ENCODE measurements at regions not wholly inside any gene's neighbourhood (a gene's known extent, or its start where the extent isn't known, plus 50 kb on each side); places are given as distances from the start of the nearest gene placed in this dataset.
"Not testable (repeated sequence)": the region's sequence is repeated elsewhere in the genome, so short reads cannot be mapped to it uniquely, and the experiment has no call there.

DNA sequence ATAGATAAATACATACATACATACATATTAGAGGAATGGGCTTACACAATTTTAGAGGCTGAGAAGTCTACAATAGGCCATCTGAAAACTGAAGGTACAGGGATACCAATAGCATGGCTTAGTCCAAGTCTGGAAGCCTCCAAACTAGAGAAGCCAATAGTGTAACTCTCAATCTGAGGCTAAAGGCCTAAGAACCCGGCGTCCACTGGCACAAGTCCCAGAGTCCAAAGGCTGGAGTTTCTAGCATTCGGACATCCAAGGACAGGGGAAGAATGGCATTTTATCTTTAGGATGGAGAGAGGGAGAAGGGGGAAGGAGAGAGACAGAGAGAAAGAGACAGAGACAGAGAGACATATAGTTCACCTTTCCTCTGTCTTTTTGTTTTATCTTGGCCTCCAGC lies 63.7 kb upstream of the SYT4 start:
- no peak for DNase-seq

DNA sequence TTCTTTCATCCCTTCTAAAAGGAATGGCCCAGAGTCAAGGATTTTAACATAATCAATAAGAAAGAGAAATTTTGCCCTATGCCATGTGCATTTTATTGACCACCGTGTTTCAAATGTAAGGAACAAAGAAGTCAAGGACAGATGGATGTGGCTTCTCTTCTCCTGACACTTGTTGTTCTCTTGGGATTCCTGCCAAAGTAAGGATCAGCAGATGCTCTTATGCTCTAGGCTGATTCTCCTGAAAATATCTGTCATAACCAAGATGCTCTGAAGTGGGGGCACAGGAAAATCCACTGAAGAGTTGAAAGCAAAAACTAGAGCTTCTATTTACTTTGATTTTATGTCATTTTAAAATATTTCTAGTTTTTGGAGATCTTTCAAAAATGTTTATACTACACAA lies 72.9 kb upstream of the SYT4 start:
- DNase-seq = no peak

DNA sequence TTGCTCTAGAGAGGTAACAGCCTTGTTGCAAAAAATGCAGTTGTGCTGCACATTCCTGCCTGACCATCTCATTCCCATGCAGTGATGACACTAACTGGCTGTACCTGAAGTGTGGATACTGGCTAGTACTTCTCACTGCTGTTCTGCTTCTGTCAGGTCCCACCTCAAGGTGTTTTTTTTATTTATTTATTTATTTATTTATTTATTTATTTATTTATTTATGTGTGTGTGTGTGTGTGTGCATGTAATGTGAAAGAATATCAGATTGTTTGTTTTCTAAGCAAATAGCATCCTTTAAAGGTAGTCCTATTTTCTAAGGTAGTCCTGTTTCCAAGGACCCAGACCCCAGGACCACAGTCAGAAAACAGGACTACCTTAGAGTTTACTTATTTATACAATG lies 87.2 kb upstream of the SYT4 start:
- DNase-seq = no peak

DNA sequence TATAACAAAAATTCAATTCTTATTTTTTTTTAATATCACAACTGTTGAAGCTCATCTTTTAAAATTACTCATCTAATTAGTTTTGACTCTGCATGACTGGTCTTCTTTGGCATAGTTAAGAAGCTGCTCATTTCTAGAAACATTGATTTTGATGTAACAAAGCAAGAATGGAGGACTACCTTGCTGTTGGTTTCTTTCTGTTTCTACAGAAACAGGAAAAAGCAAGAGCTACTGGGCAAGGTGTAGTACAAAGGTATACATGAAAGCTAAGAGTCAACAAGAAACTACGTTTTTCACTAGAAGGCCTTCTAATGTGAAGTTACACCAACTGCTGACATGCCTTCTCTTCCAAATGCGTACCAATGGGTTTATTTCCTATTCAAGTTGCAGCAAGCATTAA lies 90.6 kb upstream of the SYT4 start:
- DNase-seq = no peak

DNA sequence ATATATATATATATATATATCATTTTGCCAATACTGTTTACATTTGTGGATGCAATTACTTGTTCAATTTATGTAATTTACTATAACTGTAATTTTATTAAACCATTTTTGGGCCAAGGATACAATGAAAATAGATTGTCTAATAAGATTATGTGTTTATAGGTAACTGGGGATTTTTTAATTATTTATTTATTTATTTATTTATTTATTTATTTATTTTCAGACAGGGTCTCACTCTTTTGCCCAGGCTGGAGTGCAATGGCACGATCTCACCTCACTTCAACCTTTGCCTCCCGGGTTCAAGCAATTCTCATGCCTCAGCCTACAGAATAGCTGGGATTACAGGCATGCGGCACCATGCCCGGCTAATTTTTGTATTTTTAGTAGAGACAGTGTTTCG lies 92.0 kb upstream of the SYT4 start:
- DNase-seq = not testable (repeated sequence)

DNA sequence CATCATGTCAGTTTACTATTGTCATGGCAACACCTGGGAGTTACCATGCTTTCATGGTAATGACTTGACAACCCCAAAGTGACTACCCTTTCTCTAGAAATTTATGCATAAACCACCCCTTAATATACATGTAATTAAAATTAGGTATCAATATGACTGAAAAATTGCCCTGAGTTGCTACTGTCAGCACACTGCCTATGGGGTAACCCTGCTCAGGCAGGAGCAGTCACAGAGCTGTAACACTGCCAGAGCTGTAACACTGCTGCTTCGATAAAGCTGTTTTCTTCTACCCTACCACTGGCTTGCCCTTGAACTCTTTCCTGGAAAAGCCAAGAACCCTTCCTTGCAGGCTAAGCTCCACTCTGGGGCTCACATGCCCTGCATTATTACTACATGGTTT lies 95.5 kb upstream of the SYT4 start:
- DNase-seq = no peak

DNA sequence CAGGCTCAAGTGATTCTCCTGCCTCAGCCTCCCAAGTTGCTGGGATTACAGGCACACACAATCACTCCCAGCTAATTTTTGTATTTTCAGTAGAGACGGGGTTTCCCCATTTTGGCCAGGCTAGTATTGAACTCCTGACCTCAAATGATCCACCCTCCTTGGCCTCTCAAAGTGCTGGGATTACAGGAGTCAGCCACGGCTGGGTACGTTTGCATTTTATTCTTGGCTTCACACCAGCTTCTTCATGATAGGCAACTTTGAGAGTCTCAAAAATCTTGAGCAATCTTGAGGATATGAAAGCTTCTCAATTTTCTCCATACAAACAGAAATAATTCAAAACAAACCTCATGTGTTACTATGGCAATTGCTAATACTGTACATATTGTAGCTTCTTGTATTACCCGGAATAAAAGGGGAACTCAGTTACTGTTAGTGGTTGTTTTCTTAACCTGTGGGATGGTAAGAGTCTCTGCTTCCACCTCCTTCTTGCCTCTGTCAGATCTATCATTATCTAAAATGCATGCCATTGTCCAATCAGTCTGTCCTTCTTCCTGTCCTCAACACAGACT lies 102.9 kb upstream of the SYT4 start:
- DNase-seq = no peak

DNA sequence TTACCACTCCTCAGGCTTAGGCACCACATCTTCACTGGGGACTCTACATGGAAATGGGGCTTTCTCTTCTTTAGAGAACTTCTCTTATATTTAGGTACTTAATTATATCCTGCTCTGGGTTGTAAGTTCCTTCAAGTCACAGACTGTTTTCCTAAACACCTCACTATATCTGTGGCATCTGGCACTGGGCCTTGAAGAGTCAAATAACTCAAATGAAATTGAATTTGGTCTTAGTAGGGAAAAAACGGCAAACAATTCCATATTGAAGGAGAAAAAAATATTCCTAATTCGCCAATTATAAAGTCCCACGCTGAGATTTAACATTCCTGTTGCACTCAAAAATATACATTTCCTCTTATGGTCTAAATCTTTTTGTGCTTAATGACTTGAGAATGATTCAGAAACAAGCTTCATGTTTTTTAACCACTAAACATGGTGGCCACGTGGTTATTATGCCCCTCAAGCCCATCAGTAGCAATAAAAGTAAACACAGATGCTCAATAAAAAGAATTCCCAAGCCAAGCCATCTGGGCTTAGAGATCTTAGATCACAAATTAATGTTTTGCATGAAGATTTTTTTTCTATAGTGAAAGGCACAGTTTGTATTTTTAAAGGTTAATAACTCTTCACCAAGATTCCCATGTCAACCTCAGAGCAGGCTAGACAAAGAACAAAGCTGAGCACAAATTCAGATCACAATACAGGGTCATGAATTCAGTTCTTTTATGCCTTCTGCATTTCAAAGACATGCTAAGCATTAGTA lies 105.5 kb upstream of the SYT4 start:
- DNase-seq = no peak

DNA sequence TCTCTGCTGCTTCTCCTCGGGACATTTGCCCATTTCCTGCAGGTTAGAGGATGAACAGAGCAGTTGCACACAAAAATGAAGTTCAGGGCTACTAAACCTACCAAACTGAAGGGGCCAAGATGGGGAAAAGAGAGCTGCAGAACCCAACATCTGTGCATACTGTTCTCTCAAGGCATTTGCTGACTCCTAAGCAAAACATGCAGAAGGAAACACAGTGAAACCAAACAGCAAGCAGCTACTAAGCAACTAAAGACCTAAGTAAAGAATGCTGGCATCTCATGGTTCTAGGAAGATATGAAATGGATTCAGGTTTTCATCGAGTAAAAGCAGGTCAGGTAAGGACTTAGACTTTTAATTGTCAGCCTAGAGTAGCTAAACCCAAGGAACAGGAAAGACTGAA lies 111.9 kb upstream of the SYT4 start:
- no peak for DNase-seq

DNA sequence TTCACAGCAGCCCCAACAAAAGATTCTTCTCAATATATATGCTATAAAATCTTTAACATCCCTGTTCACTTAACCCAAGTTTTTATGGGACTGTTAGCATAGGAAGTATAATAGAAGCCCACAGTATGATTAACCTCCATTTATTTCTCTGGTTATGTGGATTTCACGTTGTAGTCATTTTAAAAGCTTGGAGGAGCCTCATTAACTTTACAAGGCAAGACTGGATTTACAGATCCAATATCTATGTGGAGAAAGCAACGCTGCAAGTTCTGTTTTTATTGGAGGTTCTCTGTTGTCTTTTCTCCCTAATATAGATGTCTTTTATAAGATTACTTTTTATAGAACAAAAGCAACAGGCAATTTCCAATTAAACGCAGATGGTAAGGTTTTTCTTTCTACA lies 114.9 kb upstream of the SYT4 start:
- no peak for DNase-seq

DNA sequence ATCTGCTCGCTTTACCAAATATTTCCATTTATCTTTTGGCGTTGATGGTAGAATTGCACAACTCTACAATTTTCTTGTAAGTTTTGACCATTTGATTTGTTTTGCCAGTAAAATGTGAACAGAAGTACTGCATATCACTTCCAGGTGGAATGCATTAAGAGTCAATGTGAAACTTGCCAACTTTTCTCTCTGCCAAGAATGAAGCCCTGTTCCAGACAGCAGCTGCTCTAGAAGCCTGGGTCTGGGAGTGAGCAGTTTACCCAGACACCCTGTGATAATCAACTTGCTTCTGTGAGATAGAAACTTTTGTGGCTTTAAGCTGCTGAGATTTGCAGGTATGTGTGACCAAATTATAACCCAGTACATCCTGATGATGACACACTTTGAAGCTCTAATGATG lies 115.9 kb upstream of the SYT4 start:
- DNase-seq = no peak

DNA sequence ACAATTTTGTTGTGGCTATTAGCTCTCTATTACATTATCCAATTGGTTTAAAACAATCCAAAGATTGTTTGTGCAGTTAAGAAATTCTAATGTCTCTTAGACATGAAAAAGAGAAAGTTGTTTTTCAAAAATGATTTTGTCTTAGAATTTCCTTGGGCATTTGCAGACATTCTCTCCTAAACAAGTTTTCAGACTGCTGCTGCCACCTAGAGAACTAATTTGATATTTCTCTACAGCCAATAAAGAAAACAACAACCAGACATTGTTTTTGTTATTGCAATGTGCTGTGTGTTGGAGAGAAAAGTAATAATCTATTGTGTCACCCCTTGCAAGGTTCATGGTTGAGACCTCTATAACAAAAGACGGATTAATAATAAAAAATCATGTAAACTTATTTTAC lies 119.0 kb upstream of the SYT4 start:
- DNase-seq = no peak

DNA sequence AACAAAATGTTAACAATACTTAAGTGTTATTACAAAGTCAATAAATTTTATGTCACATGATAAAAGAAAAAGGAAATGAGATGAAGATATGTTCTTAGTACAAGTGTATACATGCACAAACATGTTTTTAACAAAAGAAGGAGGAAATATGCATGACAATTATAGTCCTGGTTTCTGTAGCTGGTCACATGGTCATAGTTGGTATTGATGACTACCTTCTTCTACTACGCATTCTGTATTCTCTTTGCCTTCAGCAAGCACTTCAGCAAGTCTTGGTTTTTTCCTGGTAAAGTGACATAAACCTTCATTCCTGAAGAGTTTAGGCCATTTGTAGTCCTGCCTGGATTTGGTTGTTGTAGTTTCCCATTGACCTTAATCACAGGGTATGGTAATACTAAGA lies 121.3 kb upstream of the SYT4 start:
- DNase-seq = no peak

DNA sequence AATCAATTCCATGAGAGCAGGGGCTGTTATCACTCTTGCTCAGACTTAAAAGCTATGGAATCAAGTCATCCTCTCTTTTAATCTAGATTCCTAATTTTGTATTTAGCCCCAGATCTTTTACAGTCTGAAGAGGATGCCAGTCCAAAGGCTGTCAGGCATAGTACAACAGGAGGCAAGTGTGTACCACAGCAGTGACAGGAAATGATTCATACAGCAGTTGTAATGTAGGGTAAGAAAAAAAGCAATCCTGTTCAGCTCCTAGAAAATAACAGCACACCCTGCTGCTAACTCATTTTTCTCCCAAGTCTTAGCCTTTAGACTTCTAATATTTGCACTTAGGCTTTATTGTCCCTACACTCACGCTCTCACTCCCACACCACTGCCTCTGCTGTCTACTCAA lies 127.8 kb upstream of the SYT4 start:
- no peak for DNase-seq

DNA sequence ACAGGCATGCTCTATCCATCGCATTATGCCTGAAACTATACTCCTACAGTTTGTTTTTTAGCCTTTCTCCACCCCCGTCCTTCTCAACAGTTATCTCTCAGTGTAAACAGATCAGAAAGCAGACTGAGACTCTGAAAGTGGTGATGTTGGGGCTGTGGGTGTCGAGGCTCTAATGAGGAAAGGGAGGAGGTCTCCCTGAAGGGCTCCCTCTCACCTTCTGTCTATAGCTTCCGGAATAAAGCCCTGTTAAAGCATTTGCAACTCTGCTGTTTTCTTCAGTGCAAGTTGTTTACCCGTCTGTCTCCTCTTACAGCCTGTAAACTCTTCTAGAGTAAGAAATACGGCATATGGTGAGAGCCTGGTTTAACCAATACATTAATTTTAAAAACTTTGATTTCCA lies 136.7 kb upstream of the SYT4 start:
- DNase-seq = no peak

DNA sequence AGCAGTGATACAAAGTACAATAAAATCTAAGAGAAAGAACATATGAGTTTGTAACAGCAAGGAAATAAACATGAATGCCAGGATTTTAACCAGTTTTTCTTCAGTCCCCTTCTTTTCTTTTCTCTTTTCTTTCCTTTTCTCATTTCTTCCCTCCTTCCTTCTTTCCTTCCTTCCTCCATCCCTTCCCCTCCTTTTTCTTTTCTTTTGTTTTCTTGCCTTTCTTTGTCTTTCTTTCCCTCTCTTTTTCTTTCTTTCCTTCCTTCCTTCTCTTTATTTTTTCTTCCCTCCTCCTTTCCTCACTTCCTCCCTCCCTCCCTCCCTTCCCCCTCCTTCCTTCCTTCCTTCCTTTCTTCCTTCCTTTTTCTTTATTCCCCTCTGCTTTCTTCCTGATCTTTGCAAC lies 142.8 kb upstream of the SYT4 start:
- DNase-seq = no peak

DNA sequence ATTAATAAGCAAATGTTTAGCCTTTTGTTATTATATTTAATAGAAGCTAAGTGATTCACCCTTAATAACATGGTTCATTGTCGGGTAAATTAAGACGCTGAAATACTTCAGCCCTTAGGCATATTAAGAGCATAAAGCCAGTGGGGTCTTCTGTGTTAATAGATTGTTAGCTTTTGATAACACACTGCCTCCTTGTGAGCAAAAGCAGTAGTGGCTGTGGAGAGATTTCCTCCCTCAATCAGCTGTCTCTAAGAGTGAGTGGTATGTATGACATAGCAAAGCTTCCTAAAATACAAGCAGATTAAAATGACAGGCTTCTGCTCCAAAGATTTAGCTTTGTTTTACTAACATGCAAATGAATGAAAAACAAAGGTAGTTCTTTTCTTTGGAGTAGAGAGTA lies 143.7 kb upstream of the SYT4 start:
- DNase-seq = no peak

DNA sequence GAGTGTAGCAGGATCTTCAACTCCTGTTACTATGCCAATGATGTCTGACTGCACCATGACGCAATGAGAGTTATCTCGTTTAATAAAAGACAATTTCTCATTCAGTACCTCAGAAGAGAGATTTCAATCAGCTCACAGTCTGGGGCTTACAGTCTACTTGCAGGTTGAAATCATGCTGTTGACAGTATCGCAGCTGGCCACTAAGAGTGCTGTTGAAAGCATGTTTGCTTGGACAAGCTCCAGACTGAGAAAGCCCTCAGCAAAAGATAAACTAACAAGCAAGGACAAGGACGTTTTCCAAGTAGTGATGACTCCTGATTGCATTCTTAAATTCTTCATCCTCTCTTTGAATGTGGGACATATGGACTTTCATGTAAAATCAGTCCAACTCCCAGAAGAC lies 145.2 kb upstream of the SYT4 start:
- DNase-seq = no peak

DNA sequence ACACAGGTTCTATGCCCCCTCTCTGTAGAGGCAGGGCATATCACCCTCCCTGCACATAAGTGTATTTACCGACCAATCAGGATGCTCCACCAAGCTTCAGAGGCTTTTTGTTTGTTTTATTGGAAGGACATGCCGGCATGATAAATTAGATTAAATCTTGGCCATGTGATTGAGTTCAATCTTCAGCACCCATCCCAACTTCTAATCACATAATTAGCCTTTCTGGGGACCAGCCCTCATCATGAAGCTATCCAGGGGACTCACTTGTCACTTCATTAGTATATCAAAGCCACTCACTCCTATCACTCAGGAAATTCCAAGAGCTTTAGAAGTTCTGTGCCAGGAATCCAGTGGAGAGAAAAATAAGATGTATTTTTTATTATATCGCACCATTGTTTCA lies 158.6 kb upstream of the SYT4 start:
- no peak for DNase-seq

DNA sequence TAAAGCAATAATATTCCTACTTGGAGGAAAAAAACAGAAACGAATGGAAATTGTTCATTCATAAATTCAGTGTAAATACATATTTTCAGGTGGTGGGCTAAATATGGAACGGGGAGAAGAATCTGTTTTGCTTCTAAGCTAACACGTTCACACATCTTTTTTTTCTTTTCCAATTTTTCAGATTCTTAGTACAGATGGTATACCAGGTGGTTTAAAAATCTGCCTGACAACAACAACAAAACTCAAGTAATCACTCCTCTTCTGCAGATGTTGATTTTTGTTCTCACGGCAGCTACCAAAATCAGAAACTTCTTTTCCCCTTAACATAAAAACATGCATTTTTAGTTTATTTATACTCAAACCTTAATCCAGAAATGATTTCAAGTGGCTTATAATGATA lies 164.8 kb upstream of the SYT4 start:
- DNase-seq = no peak

DNA sequence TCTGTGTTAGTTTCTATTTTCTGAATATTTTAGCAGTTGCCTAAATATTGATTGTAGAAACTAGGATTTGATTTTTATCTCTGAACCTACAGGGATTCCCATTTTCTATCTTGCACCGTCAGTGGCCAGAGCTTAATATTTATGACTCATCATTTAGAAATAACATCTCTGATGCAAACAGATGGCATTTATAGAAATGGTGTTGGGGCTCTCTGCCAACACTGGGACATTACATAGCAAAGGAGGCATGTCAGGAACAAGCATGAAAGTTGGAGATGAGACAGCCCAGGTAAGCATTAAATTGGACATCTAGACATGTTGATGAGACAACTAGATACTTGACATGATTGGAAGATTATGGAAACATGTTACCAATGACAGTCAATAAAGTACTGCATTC lies 165.3 kb upstream of the SYT4 start:
- DNase-seq = no peak

DNA sequence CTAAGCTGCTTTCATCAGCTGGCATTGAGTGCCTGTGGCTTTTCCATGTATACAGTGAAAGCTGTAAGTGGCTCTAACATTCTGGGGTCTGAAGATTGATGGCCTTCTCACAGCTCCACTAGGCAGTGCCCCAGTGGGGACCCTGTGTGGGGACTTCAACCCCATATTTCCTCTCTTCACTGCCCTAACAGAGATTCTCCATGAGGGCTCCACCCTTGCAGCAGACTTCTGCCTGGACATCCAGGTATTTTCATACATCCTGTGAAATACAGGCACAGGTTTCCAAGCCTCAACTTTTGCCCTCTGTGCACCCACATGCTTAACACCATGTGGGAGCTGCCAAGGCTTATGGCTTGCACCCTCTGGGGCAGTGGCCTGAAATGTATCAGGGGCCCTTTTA lies 188.2 kb upstream of the SYT4 start:
- no peak for DNase-seq

DNA sequence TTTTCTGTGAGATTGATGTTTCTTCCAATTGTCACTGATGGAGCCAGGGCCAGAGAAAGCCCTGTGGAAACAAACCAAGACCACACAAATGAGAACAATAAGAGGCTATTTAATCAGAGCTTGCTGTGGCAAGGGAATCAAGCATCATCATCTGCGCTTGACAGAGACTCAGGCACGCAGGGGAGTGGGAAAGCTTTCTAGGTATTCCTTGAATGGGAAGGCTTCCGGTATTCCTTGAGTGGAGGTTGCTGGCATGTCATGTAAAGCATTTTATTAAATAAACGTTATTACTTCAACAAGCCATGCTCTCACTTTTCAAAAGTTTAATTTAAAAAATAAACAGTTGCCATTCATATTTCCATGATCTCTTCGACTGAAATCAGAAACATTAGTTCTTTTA lies 194.6 kb upstream of the SYT4 start:
- DNase-seq = no peak

DNA sequence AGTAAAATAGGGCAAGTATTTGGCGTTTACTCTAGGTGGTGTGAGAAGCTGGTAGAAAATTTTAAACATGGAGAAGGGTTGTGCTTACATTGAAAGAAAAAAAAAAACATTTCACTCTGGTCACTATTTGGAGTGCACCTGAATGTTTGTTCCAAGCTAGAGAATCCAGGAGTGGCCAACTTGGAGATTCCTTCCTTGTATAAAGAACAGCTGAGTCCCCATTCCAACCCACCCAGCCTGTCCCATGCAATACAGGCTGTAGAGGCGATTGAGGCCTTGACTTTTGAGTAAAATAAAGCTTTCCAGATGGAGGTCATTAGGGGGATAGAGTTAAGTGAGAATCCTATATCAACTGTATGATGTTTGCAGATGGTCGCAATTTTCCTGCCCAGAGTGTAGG lies 203.8 kb upstream of the SYT4 start:
- no peak for DNase-seq

DNA sequence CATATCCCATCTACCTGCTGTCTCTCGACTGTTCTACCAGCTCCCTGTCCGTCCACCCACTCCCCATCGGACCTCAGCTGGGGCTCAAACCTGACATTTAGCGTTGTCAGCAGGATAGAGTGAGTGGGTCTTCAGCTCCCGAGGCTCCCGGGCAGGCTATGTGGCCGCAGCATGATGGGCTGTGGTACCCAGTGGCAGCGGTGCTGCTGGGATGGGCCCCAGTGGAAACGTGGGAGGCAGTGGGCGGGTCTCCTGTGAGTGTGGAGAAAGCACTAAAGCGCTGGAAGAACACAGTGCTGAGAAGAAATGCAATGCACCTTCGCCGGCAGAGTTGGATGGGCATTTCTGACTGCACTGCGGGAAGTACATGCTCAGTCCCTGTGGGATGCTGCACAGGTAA lies 204.8 kb upstream of the SYT4 start:
- DNase-seq = no peak
